Keratinocyte (primary cell): ENCODE measurements at regions not wholly inside any gene's neighbourhood (a gene's known extent, or its start where the extent isn't known, plus 50 kb on each side); places are given as distances from the start of the nearest gene placed in this dataset.

Experiments
- CTCF ChIP-seq, 3 experiments: IDR thresholded peaks in 1 of 3; conservative IDR thresholded peaks in 1 of 3; optimal IDR thresholded peaks in 1 of 3; 2 replicates in 2 of 3; 3 replicates in 1 of 3; pipeline versions ENCODE3 to v1.5.1; 2011; ENCODE audit warnings: low read length in 3 of 3, mild to moderate bottlenecking in 3 of 3, moderate library complexity in 2 of 3, control low read depth in 1 of 3, inconsistent platforms in 1 of 3; ENCODE audit not compliant: insufficient read depth in 2 of 3; ENCODE audit errors: extremely low read depth in 1 of 3
- EZH2 ChIP-seq: IDR thresholded peaks from one replicate; pipeline ENCODE4 v1.6.1; 2012; ENCODE audit warnings: inconsistent platforms, mild to moderate bottlenecking, low read length, moderate library complexity

GRCh38 chr7:84578825-84579224 lies 384.2 kb upstream of the SEMA3A start:
- TF ChIP-seq CTCF (optimal IDR thresholded peaks at IDR 0.05 in 1 of 3, IDR thresholded peaks at IDR 0.05 in 1 of 3, conservative IDR thresholded peaks at IDR 0.05 in 1 of 3; ENCODE audit: extremely low read depth in 1 of 3, insufficient read depth in 2 of 3, low read length in 3 of 3) (no peak), EZH2 (no peak)
